Ovary (tissue), 3 donors: ENCODE measurements at regions not wholly inside any gene's neighbourhood (a gene's known extent, or its start where the extent isn't known, plus 50 kb on each side); places are given as distances from the start of the nearest gene placed in this dataset.

ENCODE experiments used
- CTCF ChIP-seq, 3 donors: fragments of 450-650 bp in 2 of 3; fragments of 200-600 bp in 1 of 3; IDR thresholded peaks; one replicate each; pipeline versions ENCODE4 v1.5.1 to v1.8.0; 2016 to 2022; ENCODE audit warnings: antibody characterized with exemption in 3 of 3, mild to moderate bottlenecking in 1 of 3
- EP300 ChIP-seq: sonication (generic); formaldehyde crosslinking; IDR thresholded peaks from one replicate; pipeline ENCODE4 v1.6.1; 2017; ENCODE audit warnings: antibody characterized with exemption
- POLR2A ChIP-seq: fragments of 450-650 bp; IDR thresholded peaks from one replicate; pipeline ENCODE4 v1.6.1; 2017; ENCODE audit warnings: antibody characterized with exemption, mild to moderate bottlenecking, moderate library complexity
- donor health status: DM: no; HTN: no; CAD: no.

- TF ChIP-seq CTCF (IDR thresholded peaks at IDR 0.05) (no peak), EP300 (no peak), POLR2A (no peak)
These were observed 782.5 kb downstream of the TMTC2 start for GRCh38 chr12:83468988-83469908.
